ENCODE measurements at regions not wholly inside any gene's neighbourhood (a gene's known extent, or its start where the extent isn't known, plus 50 kb on each side); places are given as distances from the start of the nearest gene placed in this dataset.

DNA sequence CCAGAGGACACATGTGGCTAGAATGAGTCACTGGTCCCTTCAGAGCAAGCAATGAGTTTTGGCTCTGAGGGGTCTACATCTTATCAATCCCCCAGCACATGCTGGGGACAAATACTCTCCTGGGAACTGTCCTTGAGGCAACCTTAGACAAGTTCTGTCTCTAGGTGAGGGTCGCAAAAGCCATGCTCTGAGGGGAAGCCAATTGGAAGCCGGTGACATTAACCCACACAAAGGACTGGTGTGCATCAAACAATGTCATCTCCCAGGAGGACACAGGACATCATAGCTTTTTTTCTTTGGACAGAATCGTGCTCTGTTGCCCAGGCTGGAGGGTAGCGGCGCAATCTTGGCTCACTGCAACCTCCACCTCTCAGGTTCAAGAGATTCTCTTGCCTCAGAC lies 111.6 kb upstream of the ZNF722 start:
- Histone ChIP-seq H3K4me3 (no peak overlapping the region), H3K4me1 (ENCODE audit: insufficient read depth) (no peaks in the 10 kb centered on the region), H3K27ac (ENCODE audit: low read depth) (no peak overlapping the region), H3K9me2 (ENCODE audit: insufficient read depth) (no peaks in the 10 kb centered on the region), H3K36me3 (ENCODE audit: insufficient read depth) (no peaks in the 10 kb centered on the region; the same call in 1 of the 2 replicates), H3K79me2 (replicated peaks; ENCODE audit: insufficient read depth) (no peaks in the 10 kb centered on the region), H4K20me1 (replicated peaks; ENCODE audit: insufficient read depth) (no peaks in the 10 kb centered on the region), H3K27me3 (ENCODE audit: insufficient read depth) (no peaks in the 10 kb centered on the region), H3K4me2 (no peak overlapping the region), H2AFZ (no peak overlapping the region), H3F3A (replicated peaks; ENCODE audit: low read depth) (no peaks in the 10 kb centered on the region)
- peaks cover 100% of the 10 kb centered on the region for H3K9me3 Mint-ChIP-seq
- DNase-seq (ENCODE audit: low spot score): no peak
- H3K36me3 Mint-ChIP-seq (ENCODE audit: low read depth): peaks cover 43% of the 10 kb centered on the region
- H3K4me3 Mint-ChIP-seq: no peak overlapping the region
- ATAC-seq: no peak
- no peak overlapping the region for H3K27ac Mint-ChIP-seq
- TF ChIP-seq, protein P1, sequence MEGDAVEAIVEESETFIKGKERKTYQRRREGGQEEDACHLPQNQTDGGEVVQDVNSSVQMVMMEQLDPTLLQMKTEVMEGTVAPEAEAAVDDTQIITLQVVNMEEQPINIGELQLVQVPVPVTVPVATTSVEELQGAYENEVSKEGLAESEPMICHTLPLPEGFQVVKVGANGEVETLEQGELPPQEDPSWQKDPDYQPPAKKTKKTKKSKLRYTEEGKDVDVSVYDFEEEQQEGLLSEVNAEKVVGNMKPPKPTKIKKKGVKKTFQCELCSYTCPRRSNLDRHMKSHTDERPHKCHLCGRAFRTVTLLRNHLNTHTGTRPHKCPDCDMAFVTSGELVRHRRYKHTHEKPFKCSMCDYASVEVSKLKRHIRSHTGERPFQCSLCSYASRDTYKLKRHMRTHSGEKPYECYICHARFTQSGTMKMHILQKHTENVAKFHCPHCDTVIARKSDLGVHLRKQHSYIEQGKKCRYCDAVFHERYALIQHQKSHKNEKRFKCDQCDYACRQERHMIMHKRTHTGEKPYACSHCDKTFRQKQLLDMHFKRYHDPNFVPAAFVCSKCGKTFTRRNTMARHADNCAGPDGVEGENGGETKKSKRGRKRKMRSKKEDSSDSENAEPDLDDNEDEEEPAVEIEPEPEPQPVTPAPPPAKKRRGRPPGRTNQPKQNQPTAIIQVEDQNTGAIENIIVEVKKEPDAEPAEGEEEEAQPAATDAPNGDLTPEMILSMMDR (conservative IDR thresholded peaks at IDR 0.05; ENCODE audit: low read depth in 2 of 2): no peak
- TF ChIP-seq, protein P2, sequence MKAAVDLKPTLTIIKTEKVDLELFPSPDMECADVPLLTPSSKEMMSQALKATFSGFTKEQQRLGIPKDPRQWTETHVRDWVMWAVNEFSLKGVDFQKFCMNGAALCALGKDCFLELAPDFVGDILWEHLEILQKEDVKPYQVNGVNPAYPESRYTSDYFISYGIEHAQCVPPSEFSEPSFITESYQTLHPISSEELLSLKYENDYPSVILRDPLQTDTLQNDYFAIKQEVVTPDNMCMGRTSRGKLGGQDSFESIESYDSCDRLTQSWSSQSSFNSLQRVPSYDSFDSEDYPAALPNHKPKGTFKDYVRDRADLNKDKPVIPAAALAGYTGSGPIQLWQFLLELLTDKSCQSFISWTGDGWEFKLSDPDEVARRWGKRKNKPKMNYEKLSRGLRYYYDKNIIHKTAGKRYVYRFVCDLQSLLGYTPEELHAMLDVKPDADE (IDR thresholded peaks at IDR 0.05): no peak
- TF ChIP-seq ZNF114 (CRISPR knock-in tag; IDR thresholded peaks at IDR 0.05): no peak
- H3K27me3 Mint-ChIP-seq (ENCODE audit: insufficient read depth, low read depth, poor library complexity): peaks cover 2% of the 10 kb centered on the region
- no peaks in the 10 kb centered on the region for H3K4me1 Mint-ChIP-seq

GRCh38 chr7:63899691-63900393 lies 98.8 kb upstream of the ZNF722 start:
- no peak for ATAC-seq
- H3K4me2 ChIP-seq: no peak overlapping the region
- no peak for TF ChIP-seq CREB1 (CRISPR knock-in tag; IDR thresholded peaks at IDR 0.05; ENCODE audit: low read depth)
- no peak for TF ChIP-seq NANOG (IDR thresholded peaks at IDR 0.05; ENCODE audit: borderline replicate concordance)
- TF ChIP-seq ZNF331 (CRISPR knock-in tag; IDR thresholded peaks at IDR 0.05; ENCODE audit: low read depth): no peak
- TF ChIP-seq, protein P2 (IDR thresholded peaks at IDR 0.05): no peak
- no peak for TF ChIP-seq ZNF462 (CRISPR knock-in tag; IDR thresholded peaks at IDR 0.05)
- TF ChIP-seq JUNB (IDR thresholded peaks at IDR 0.05; ENCODE audit: unreplicated experiment): no peak
- TF ChIP-seq, protein P1 (conservative IDR thresholded peaks at IDR 0.05; ENCODE audit: low read depth in 2 of 2): no peak

More at GRCh38 chr7:63899691-63900393, 98.8 kb upstream of the ZNF722 start:
- Mint-ChIP-seq H3K36me3 (ENCODE audit: low read depth) (peaks cover 46% of the 10 kb centered on the region), H3K4me3 (no peak overlapping the region), H3K27me3 (ENCODE audit: insufficient read depth, low read depth, poor library complexity) (no peaks in the 10 kb centered on the region), H3K27ac (no peak overlapping the region), H3K9me3 (peaks cover 93% of the 10 kb centered on the region), H3K4me1 (no peaks in the 10 kb centered on the region)
- Histone ChIP-seq H3K79me2 (replicated peaks; ENCODE audit: insufficient read depth) (no peaks in the 10 kb centered on the region), H3F3A (replicated peaks; ENCODE audit: low read depth) (no peaks in the 10 kb centered on the region), H3K36me3 (ENCODE audit: insufficient read depth) (no peaks in the 10 kb centered on the region; the same call in 1 of the 2 replicates), H4K20me1 (replicated peaks; ENCODE audit: insufficient read depth) (no peaks in the 10 kb centered on the region), H3K9me2 (ENCODE audit: insufficient read depth) (no peaks in the 10 kb centered on the region), H3K27me3 (ENCODE audit: insufficient read depth) (no peaks in the 10 kb centered on the region), H2AFZ (no peak overlapping the region), H3K4me3 (no peak overlapping the region), H3K4me1 (ENCODE audit: insufficient read depth) (no peaks in the 10 kb centered on the region), H3K27ac (ENCODE audit: low read depth) (no peak overlapping the region)
- DNase-seq (ENCODE audit: low spot score): no peak
